SK-N-SH treated with all-trans-retinoic acid at 6 μM for 48 hours (cell line): ENCODE measurements at regions not wholly inside any gene's neighbourhood (a gene's known extent, or its start where the extent isn't known, plus 50 kb on each side); places are given as distances from the start of the nearest gene placed in this dataset.

Experiments used
- ARNTL ChIP-seq: fragments of 450-650 bp; formaldehyde crosslinking; IDR thresholded peaks from 2 replicates; pipeline ENCODE4 v1.5.0; 2020; ENCODE audit warnings: low read depth, mild to moderate bottlenecking, moderate library complexity, borderline replicate concordance
- OSR1 ChIP-seq: fragments of 250-450 bp; sonication (Bioruptor Pico); IDR thresholded peaks from 2 replicates; pipeline ENCODE4 v1.8.0; 2022; ENCODE audit warnings: moderate library complexity, mild to moderate bottlenecking, inconsistent platforms
- PATZ1 ChIP-seq: fragments of 250-450 bp; sonication (Bioruptor Pico); IDR thresholded peaks from 2 replicates; pipeline ENCODE4 v1.8.0; 2020; ENCODE audit warnings: mild to moderate bottlenecking, moderate library complexity, borderline replicate concordance
- PPARA ChIP-seq: fragments of 250-450 bp; sonication (Bioruptor Pico); IDR thresholded peaks from 2 replicates; pipeline ENCODE4 v1.5.0; 2020; ENCODE audit warnings: mild to moderate bottlenecking, borderline replicate concordance
- SNAI2 ChIP-seq: fragments of 250-450 bp; sonication (Bioruptor Pico); IDR thresholded peaks from 2 replicates; pipeline ENCODE4 v1.5.0; 2020; ENCODE audit warnings: mild to moderate bottlenecking, moderate library complexity
- TCF4 ChIP-seq: fragments of 250-450 bp; sonication (Bioruptor Pico); IDR thresholded peaks from 2 replicates; pipeline ENCODE4 v1.8.0; 2021; ENCODE audit warnings: mild to moderate bottlenecking, moderate library complexity, borderline replicate concordance
- TSHZ2 ChIP-seq: fragments of 250-450 bp; sonication (Bioruptor Pico); IDR thresholded peaks from 2 replicates; pipeline ENCODE4 v1.5.0; 2020; ENCODE audit warnings: mild to moderate bottlenecking, moderate library complexity
- ZC3H10 ChIP-seq: fragments of 250-450 bp; sonication (Bioruptor Pico); IDR thresholded peaks from 2 replicates; pipeline ENCODE4 v1.5.1; 2021; ENCODE audit warnings: mild to moderate bottlenecking, moderate library complexity
- ZFP3 ChIP-seq: fragments of 250-450 bp; sonication (Bioruptor Pico); IDR thresholded peaks from 2 replicates; pipeline ENCODE4 v1.5.0; 2020; ENCODE audit warnings: mild to moderate bottlenecking, moderate library complexity
- ZFP30 ChIP-seq: fragments of 450-650 bp; formaldehyde crosslinking; IDR thresholded peaks from 2 replicates; pipeline ENCODE4 v1.5.0; 2022; ENCODE audit warnings: mild to moderate bottlenecking, moderate library complexity

GRCh38 chr2:120826260-120826648, 90.6 kb downstream of the GLI2 start:
- no peak for TF ChIP-seq ARNTL
- no peak for TF ChIP-seq ZFP30
- TF ChIP-seq PPARA: no peak
- no peak for TF ChIP-seq TSHZ2 (CRISPR knock-in tag)
- no peak for TF ChIP-seq PATZ1 (CRISPR knock-in tag)
- TF ChIP-seq OSR1 (CRISPR knock-in tag): no peak
- no peak for TF ChIP-seq TCF4 (CRISPR knock-in tag)
- no peak for TF ChIP-seq ZC3H10 (CRISPR knock-in tag)
- no peak for TF ChIP-seq ZFP3
- TF ChIP-seq SNAI2 (CRISPR knock-in tag): no peak
